OCI-LY7 (cell line): ENCODE measurements at regions not wholly inside any gene's neighbourhood (a gene's known extent, or its start where the extent isn't known, plus 50 kb on each side); places are given as distances from the start of the nearest gene placed in this dataset.

Source experiments
- BruUV-seq: library from RNA; stranded (reverse); fragments of 400-500 nt; replicated peaks from 2 replicates; lab custom pipeline; 2021; lab: Mats Ljungman, UMichigan
- CTCF ChIA-PET: fragments of 300-600 bp; sonication (Branson Sonifier 250); formaldehyde crosslinking; loops from one replicate; lab custom pipeline; 2022; ENCODE audit warnings: antibody characterized with exemption; ENCODE audit not compliant: unreplicated experiment; lab: Charles Lee
- POLR2A ChIA-PET: fragments of 300-600 bp; sonication (Branson Sonifier 250); formaldehyde crosslinking; loops from one replicate; lab custom pipeline; 2022; ENCODE audit warnings: antibody characterized with exemption; lab: Charles Lee
- DNase-seq: peaks from one replicate; pipeline ENCODE4 v3.0.0-alpha.2; 2015; ENCODE audit warnings: low spot score
- H2AFZ ChIP-seq: fragments of 200-600 bp; sonication (generic), shearing (Covaris generic); 2 replicates; pipeline ENCODE4 v1.6.1; 2014; ENCODE audit warnings: mild to moderate bottlenecking, antibody characterized with exemption, low read length, moderate library complexity
- H3K27ac ChIP-seq: fragments of 200-600 bp; sonication (generic); 2 replicates; pipeline ENCODE4 v1.5.1; 2014; ENCODE audit warnings: mixed run types, low read depth, mild to moderate bottlenecking, moderate library complexity, low read length, inconsistent platforms; ENCODE audit not compliant: poor library complexity, severe bottlenecking
- H3K36me3 ChIP-seq: fragments of 200-600 bp; sonication (generic); 2 replicates; pipeline ENCODE4 v1.6.1; 2014; ENCODE audit warnings: mild to moderate bottlenecking, antibody characterized with exemption, low read length, moderate library complexity, mixed read lengths; ENCODE audit not compliant: insufficient read depth
- H3K4me1 ChIP-seq: fragments of 200-600 bp; sonication (generic); 2 replicates; pipeline ENCODE4 v1.5.1; 2014; ENCODE audit warnings: mild to moderate bottlenecking, low read length; ENCODE audit not compliant: insufficient read depth, poor library complexity, severe bottlenecking
- H3K4me2 ChIP-seq: fragments of 200-600 bp; sonication (generic); 2 replicates; pipeline ENCODE4 v1.6.1; 2014; ENCODE audit warnings: mild to moderate bottlenecking, low read length
- H3K4me3 ChIP-seq: fragments of 200-600 bp; sonication (generic); 2 replicates; pipeline ENCODE4 v1.5.1; 2014; ENCODE audit warnings: mild to moderate bottlenecking, low read depth, low read length; ENCODE audit not compliant: poor library complexity, severe bottlenecking
- H3K79me2 ChIP-seq: fragments of 200-600 bp; sonication (generic); 2 replicates; pipeline ENCODE4 v1.6.1; 2016; ENCODE audit warnings: low read depth, mild to moderate bottlenecking, low read length, moderate library complexity, mixed read lengths; ENCODE audit not compliant: insufficient read depth
- H3K9me2 ChIP-seq: fragments of 200-600 bp; sonication (generic); 2 replicates; pipeline ENCODE4 v1.6.1; 2016; ENCODE audit warnings: mild to moderate bottlenecking, low read length, mixed read lengths; ENCODE audit not compliant: insufficient read depth
- H3K9me3 ChIP-seq: fragments of 200-600 bp; sonication (generic); 2 replicates; pipeline ENCODE4 v1.6.1; 2014; ENCODE audit warnings: mild to moderate bottlenecking, mixed run types, low read length, mixed read lengths
- H4K20me1 ChIP-seq: fragments of 200-600 bp; sonication (generic); 2 replicates; pipeline ENCODE4 v1.6.1; 2014; ENCODE audit warnings: mild to moderate bottlenecking, antibody characterized with exemption, low read length, moderate library complexity, mixed read lengths; ENCODE audit not compliant: insufficient read depth
- CTCF ChIP-seq: fragments of 200-600 bp; sonication (generic); conservative IDR thresholded peaks from 2 replicates; pipeline ENCODE4 v1.5.1; 2014; ENCODE audit warnings: mild to moderate bottlenecking, antibody characterized with exemption, low read length, moderate library complexity, mixed read lengths
- EZH2phosphoT487 ChIP-seq: fragments of 200-600 bp; sonication (generic); IDR thresholded peaks from 2 replicates; pipeline ENCODE4 v1.6.1; 2018; ENCODE audit warnings: low read depth, borderline replicate concordance, mild to moderate bottlenecking, mixed run types, antibody characterized with exemption, low read length, moderate library complexity, mixed read lengths
- intact Hi-C: fragments of 100-400 bp; cut with micrococcal nuclease; formaldehyde crosslinking; loops from one replicate; pipeline ENCODE4 v1.10.0; 2022; ENCODE audit not compliant: unreplicated experiment

GRCh38 chr4:188717661-188718060 is 578.4 kb downstream of the TRIML1 start:
- POLR2A ChIA-PET, result no interaction called here
- DNase-seq, result no peak
- intact Hi-C loops, result no loop called here
- H3K36me3 ChIP-seq, result no peaks in the 10 kb centered on the region
- H4K20me1 ChIP-seq, result no peaks in the 10 kb centered on the region
- no peak overlapping the region for H3K4me3 ChIP-seq
- H3K4me2 ChIP-seq, result no peak overlapping the region
- no peaks in the 10 kb centered on the region for H3K4me1 ChIP-seq
- no TSS peak for BruUV-seq
- H3K9me3 ChIP-seq, result no peaks in the 10 kb centered on the region
- no peak overlapping the region for H2AFZ ChIP-seq
- no peak overlapping the region for H3K27ac ChIP-seq
- H3K9me2 ChIP-seq, result no peaks in the 10 kb centered on the region
- CTCF ChIA-PET, result no interaction called here
- no peaks in the 10 kb centered on the region for H3K79me2 ChIP-seq
- no peak for TF ChIP-seq EZH2phosphoT487

GRCh38 chr4:188719794-188720193 is 580.6 kb downstream of the TRIML1 start:
- CTCF ChIA-PET, result no interaction called here

GRCh38 chr4:188722911-188723310 is 583.7 kb downstream of the TRIML1 start:
- TF ChIP-seq CTCF, result no peak
- TF ChIP-seq EZH2phosphoT487, result no peak
- intact Hi-C loops, result no loop called here
- H3K9me2 ChIP-seq, result no peaks in the 10 kb centered on the region
- H3K9me3 ChIP-seq, result no peaks in the 10 kb centered on the region
- no peak for DNase-seq
- no peaks in the 10 kb centered on the region for H4K20me1 ChIP-seq
- no peaks in the 10 kb centered on the region for H3K4me1 ChIP-seq
- ChIA-PET CTCF (no interaction called here), POLR2A (interaction anchor here (0.7 kb wide), 1 partner anchor 898 kb away, joined by 3 read pairs; no protein-coding TSS in a partner anchor)
- BruUV-seq, result no TSS peak
- no peak overlapping the region for H3K27ac ChIP-seq
- no peak overlapping the region for H3K4me2 ChIP-seq
- no peak overlapping the region for H2AFZ ChIP-seq
- H3K4me3 ChIP-seq, result no peak overlapping the region
- H3K79me2 ChIP-seq, result no peaks in the 10 kb centered on the region
- no peaks in the 10 kb centered on the region for H3K36me3 ChIP-seq

More at GRCh38 chr4:188719794-188720193, 580.6 kb downstream of the TRIML1 start:
- Histone ChIP-seq H3K27ac (no peak overlapping the region), H3K9me3 (no peaks in the 10 kb centered on the region), H3K4me3 (no peak overlapping the region), H4K20me1 (no peaks in the 10 kb centered on the region), H2AFZ (no peak overlapping the region), H3K9me2 (no peaks in the 10 kb centered on the region), H3K79me2 (no peaks in the 10 kb centered on the region), H3K4me2 (no peak overlapping the region), H3K36me3 (no peaks in the 10 kb centered on the region), H3K4me1 (no peaks in the 10 kb centered on the region)
- no peak for DNase-seq
- intact Hi-C loops, result no loop called here
- no TSS peak for BruUV-seq
- POLR2A ChIA-PET, result no interaction called here
- TF ChIP-seq EZH2phosphoT487 (no peak), CTCF (no peak)
